GM19238 (cell line): ENCODE measurements at regions not wholly inside any gene's neighbourhood (a gene's known extent, or its start where the extent isn't known, plus 50 kb on each side); places are given as distances from the start of the nearest gene placed in this dataset.
A peak's percentile ranks its signal among the peaks of the same experiment; 100 is the strongest.
"Not testable (repeated sequence)": the region's sequence is repeated elsewhere in the genome, so short reads cannot be mapped to it uniquely, and the experiment has no call there.

Experiments
- DNase-seq: peaks from one replicate; pipeline ENCODE4 v3.0.0; 2011; ENCODE audit warnings: low spot score; ENCODE audit not compliant: insufficient read length

- no peak for DNase-seq
These were observed 421.5 kb downstream of the FUT8 start for GRCh38 chr14:65834051-65834450.

GRCh38 chr14:65834812-65835211, 422.3 kb downstream of the FUT8 start:
- no peak for DNase-seq

GRCh38 chr14:65835501-65835900, 423.0 kb downstream of the FUT8 start:
- no peak for DNase-seq

- DNase-seq: no peak
These were observed 426.0 kb downstream of the FUT8 start for GRCh38 chr14:65838565-65838964.

GRCh38 chr14:65840118-65840751, 427.7 kb downstream of the FUT8 start:
- DNase-seq: no peak

GRCh38 chr14:65840786-65841185, 428.3 kb downstream of the FUT8 start:
- no peak for DNase-seq

GRCh38 chr14:65846196-65846868, 433.8 kb downstream of the FUT8 start:
- no peak for DNase-seq

- peak; percentile 44 for DNase-seq
These were observed 434.7 kb downstream of the FUT8 start for GRCh38 chr14:65847075-65847847.

GRCh38 chr14:65847931-65848330, 435.4 kb downstream of the FUT8 start:
- not testable (repeated sequence) for DNase-seq

- no peak for DNase-seq
These were observed 436.6 kb downstream of the FUT8 start for GRCh38 chr14:65849091-65849490.

- DNase-seq: no peak
These were observed 437.0 kb downstream of the FUT8 start for GRCh38 chr14:65849558-65849957.

GRCh38 chr14:65850429-65851135, 438.1 kb downstream of the FUT8 start:
- DNase-seq: no peak

GRCh38 chr14:65852689-65853088, 440.2 kb downstream of the FUT8 start:
- no peak for DNase-seq

GRCh38 chr14:65853407-65853955, 441.0 kb downstream of the FUT8 start:
- DNase-seq: no peak

- no peak for DNase-seq
These were observed 441.7 kb downstream of the FUT8 start for GRCh38 chr14:65854215-65854614.

GRCh38 chr14:65860956-65861611, 448.6 kb downstream of the FUT8 start:
- no peak for DNase-seq

- DNase-seq: no peak
These were observed 452.0 kb downstream of the FUT8 start for GRCh38 chr14:65864549-65864948.

GRCh38 chr14:65864984-65865383, 452.5 kb downstream of the FUT8 start:
- DNase-seq: no peak

- no peak for DNase-seq
These were observed 453.9 kb downstream of the FUT8 start for GRCh38 chr14:65866448-65866847.

- DNase-seq: no peak
These were observed 454.4 kb downstream of the FUT8 start for GRCh38 chr14:65866886-65867285.

GRCh38 chr14:65867333-65867732, 454.8 kb downstream of the FUT8 start:
- DNase-seq: no peak
